HG02970 (cell line): ENCODE measurements at regions not wholly inside any gene's neighbourhood (a gene's known extent, or its start where the extent isn't known, plus 50 kb on each side); places are given as distances from the start of the nearest gene placed in this dataset.
"Not testable (repeated sequence)": the region's sequence is repeated elsewhere in the genome, so short reads cannot be mapped to it uniquely, and the experiment has no call there.

Experiments used
- ATAC-seq: cut with Tn5 transposase; IDR thresholded peaks from one replicate; pipeline ENCODE4 v1.9.1; 2021; ENCODE audit warnings: mild to moderate bottlenecking, moderate library complexity, moderate number of reproducible peaks; ENCODE audit not compliant: unreplicated experiment, low FRiP score

DNA sequence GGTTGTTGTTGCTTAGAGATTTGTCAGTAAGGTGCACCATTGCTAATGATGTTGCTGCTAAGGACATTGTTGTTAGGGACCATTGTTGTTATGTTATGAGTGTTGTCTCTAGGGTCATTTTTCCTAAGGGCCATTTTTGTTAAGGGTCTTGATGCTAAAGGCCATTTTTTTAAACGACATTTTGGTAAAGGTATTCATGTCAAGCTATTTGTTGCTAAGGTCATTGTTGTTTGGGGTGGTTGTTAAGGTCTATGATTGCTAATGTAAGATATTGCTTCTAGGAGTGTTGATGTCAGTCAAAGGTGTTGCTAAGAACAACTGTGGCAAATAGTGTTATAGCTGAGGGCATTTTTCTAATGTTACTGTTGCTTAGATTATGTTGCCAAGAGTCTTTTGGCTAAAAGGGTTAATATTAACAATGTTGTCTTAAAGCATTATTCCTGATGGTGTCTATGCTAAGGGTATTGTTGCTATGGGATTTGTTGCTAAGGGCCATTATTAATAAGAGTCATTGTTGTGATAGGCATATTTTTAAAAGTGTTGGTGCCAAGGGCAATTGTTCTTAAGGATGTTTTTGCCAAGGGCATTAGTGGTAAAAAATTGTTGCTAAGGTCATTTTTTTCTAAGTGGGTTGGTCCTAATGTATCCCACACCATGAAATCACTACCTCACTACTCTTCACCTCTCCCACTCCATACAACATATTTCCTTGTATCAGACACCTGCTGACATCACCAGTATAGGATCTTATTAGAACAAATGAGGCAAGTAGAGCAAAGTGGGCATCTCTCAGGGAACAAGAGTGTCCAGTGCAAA, 56.2 kb downstream of the SPATA31A6 start:
- not testable (repeated sequence) for ATAC-seq

DNA sequence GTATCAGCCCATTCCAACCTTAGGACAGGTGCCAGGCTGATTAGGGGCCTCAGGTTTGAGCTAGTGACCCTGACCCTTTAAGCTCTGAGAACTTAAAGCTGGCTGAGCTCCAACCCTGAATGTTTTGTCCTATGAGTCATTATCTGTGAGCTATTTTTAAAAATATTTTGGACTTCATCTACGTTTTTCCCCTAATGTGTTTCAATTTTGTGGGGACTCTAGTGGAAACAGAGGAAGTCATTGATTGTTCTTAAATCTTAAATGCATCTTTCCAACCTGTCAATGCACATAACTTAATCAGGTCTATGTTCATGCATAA, 56.8 kb downstream of the SPATA31A6 start:
- ATAC-seq, result not testable (repeated sequence)

DNA sequence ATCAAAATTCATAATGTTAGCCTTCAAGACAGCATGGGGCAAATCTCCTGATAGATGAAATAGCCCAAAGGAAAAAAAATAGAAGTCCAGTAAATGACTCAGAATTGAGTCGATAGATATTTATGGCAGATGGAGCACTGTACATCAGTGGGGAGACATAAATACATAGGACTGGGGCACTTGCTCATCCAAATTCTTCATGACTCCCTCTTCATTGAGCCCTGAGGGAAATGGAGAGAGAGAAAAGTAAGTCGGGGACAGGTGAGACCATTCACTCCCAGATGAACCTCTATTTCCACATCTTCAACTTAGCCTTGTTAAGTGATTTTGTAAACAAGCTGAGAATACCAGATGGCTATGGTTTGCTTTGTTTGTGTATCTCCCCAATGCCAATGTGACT, 59.8 kb downstream of the SPATA31A6 start:
- ATAC-seq, result not testable (repeated sequence)

DNA sequence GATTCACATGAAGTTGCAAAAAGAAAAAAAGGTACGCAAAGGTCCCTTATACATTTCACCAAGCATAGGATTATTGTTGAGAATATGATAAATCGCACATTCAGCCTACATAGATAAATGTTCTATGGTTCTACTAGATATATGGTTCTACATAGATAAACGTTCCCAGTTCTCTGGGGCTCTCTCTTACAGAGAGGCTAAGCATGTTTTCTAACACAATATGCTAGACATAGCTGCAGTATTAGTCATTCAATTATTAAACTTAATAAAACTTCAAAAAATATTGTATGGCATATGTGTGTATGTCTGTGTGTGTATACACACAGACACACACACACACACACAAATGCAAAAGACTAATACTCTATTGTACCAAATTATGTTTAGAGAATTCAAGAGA, 60.4 kb downstream of the SPATA31A6 start:
- ATAC-seq, result not testable (repeated sequence)

DNA sequence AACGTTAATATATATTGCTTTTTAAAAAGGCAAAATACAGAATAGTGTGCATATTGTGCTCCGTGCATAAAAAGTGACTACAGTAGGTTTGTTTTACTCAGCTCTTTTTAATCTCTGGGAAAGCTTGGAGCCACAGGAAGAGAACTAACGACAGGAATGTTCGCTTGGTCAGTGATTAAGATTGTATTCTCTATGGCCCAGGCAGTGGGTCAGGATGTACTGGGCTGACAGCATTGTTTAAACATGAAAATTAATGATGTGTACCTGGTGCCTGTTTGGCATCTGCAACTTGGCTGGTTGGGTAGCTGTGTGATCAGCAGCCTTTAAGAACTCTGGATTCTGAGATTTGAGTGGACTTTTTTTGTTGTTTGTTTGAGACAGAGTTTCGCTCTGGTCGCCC, 85.3 kb downstream of the SPATA31A6 start:
- ATAC-seq, result not testable (repeated sequence)

DNA sequence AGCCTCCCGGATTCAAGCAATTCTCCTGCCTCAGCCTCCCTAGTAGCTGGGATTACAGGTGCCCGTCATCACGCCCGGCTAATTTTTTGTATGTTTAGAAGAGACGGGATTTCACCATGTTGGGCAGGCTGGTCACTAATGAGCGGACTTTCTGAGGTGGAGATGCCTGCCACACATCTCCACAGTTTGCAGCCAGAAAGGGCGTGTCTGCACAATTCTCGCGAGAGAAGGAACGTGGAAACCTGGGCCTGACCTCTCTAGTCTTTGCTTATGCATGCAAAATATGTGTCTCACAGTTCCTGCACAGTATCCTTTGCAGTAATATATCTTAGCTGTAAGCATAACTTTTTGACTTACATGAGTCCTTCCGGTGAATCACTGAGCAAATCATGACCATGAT, 85.7 kb downstream of the SPATA31A6 start:
- ATAC-seq, result not testable (repeated sequence)

DNA sequence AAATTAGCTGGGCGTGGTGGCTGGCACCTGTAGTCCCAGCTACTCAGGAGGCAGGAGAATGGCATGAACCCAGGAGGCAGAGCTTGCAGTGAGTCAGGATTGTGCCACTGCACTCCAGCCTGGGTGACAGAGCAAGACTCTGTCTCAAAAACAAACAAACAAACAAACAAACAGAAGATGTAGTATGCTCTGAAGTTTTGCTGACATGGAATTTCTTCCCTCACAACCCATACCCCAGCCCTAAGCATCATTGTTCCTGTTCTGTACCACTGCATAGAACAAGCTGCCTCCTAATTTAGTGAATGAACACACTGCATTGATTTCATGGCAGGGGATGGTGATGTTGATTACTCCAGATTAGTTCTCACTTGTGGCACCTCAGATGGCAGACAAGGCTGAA, 89.7 kb downstream of the SPATA31A6 start:
- ATAC-seq, result not testable (repeated sequence)

DNA sequence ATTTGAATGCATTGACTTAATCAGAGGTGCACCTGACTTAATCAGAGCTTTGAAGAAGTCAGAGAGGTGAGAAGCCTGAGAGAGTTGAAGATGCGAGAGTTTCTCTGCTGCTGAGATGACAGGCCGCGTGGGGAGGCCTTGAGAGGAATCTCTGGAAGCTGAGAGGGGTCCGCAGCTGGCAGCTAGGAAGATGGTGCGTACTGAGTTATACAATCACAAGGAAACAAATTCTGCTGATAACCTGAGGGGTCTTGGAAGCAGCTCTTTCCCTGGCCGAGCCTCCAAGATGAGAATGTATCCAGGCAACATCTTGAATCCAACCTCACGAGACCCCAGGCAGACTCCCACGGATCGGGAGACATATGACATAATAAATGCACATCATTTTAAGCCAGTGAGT, 91.7 kb downstream of the SPATA31A6 start:
- no peak for ATAC-seq

DNA sequence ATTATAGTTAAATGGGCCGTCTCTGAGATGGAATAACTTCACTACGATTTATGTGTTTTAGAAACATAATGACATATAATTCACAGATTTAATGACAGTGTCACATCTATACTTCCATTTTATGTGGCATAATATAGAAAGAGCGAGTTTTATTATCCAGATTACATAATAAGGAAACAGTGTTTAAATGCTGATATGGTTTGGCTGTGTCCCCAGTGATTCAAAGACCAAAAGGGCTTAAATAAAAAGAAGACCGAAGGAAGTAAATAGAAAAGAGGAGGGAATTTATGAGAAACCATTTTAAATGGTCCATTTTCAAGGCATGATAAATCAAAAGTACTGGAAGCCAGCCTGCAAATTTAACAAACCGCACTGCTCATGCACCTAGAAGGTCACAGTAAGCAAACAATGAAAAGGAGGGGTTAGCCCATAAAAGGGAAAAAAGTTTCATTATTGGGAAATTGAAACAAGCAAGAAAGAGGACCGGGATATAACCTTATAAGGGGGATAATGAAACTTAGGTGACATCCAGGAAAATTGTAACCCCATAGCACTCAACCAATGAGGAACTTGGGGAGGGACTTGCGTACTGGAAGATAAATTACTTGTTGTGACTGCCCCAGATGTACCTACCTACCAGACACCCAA, 99.2 kb downstream of the SPATA31A6 start:
- ATAC-seq, result not testable (repeated sequence)

DNA sequence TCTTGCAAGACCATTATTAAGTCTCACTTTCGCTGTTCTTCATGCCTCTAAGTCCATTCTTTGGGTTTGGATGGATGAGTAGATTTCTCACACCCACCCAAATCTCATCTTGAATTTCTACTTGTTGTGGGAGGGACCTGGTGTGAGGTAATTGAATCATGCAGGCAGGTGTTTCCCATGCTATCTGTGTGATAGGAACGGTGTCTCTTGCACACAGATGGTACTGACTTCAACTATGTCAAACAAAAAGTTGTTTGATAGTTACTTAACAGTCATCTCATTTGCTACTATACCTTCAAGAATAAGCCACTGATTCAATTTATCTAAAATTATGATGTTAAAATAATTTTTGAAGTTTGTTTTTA, 99.7 kb downstream of the SPATA31A6 start:
- ATAC-seq, result not testable (repeated sequence)

DNA sequence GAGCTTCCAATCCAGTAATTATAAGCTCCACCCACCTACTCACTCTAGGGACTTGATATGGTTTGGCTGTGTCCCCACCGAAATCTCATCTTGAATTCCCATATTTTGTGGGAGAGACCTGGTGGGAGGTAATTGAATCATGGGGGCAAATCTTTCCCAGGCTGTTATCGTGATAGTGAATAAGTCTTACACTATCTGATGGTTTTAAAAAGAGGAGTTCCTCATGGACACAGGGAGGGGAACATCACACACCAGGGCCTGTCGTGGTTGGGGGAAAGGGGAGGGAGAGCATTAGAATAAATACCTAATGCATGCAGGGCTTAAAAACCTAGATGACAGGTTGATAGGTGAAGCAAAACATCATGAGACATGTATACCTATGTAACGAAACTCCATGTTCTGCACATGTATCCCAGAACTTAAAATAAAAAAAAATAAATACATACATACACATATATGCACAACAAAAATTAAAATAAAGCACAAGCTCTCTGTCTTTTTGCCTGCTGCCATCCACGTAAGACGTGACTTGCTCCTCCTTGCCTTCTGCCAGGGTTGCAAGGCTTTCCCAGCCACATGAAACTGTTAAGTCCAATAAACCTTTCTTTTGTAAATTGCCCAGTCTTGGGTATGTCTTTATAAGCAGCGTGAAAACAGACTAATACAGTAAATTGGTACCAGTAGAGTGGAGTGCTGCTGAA, 102.8 kb downstream of the SPATA31A6 start:
- not testable (repeated sequence) for ATAC-seq

DNA sequence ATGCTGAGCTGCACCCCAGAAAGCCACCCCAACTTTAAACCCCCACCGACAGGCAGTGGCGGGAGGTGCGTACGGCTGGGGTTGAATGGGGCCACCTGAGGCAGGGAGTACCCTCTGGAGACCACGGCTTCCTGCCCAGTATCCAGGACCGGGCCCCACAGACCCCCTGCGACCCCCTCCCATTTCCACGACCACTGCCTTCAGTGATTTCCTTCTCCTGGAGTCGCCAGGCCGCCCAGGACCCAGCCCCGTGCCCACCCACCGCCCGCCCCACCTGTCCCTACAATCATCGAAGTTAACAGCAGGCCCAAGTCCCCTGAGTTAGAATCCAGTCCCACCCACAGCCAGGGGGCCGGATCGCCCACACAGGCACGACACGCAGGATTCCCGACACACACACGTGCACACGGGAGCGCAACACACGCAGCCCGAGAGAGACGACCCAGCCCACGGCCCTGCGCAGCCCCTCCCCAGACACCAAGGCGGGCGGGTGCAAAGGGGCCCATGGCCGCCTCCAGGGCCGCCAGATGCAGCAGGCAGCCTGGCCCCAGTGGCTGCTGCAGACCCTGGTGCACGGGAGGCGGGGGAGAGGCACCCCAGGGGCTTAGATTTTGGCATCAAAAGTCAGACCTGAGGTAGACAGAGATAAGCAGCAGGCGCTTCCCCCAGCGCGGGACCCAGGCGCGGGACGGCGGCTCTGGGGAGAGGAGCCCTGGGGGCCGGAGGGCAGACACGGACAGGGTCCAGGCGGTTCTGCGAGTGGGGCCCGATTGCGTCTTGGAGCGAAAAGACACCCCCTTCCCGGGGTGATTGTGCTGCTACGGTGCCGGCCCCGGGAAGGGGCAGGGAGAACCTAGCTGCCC, 104.8 kb downstream of the SPATA31A6 start:
- ATAC-seq, result not testable (repeated sequence)

DNA sequence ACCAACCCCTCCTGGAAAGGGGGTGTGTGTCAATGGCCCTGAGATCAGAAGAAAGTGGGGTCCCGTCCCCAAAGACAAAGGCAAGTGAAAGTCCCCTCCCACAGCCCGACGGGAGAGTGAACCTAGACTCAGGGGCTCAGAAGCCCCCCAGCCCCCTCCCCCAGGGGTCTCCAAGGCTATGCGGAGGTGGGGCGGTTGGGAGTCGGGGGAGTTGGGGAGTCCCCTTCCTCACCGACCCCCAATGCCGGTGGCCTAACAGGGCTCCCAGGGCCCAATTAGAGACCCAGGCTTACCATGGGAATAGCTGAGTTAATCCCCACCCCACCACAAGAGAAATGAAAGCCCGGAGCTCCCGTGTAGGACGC, 105.4 kb downstream of the SPATA31A6 start:
- ATAC-seq, result not testable (repeated sequence)

DNA sequence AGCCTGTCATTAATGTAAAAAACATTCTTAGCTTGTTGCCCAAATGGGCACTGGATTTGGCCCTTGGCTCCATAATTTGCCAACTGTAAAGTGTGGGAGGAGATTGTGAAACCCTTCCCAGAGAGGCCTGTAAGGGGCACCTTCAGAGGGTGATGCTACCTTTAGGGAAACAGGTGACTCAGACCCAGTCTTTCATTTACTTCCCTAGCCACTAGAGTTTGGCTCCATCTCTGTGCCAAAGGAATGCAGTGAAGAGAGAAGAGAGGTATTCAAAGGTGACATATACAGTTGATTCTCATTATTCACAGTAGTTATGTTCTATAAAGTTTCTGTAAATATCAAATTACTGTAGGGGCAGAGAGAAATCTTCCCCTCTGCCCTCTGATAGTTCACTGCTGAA, 116.7 kb downstream of the SPATA31A6 start:
- ATAC-seq, result not testable (repeated sequence)

DNA sequence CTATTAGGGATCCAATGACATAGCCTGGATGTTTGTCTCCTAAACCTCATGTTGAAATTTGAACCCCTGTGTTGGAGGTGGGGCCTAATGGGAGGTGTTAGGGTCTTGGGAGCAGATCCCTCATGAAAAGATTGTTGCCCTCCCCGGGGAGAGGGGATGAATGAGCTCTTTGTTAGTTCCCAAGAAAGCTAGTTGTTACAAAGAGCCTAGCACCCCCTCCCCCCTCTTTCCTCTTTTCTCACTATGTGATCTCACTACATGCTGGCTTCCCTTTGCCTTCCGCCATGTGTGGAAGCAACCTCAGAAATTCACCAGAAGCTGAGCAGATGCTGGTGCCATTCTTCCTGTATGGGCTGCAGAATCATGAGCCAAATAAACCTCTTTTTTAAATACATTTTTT, 123.2 kb downstream of the SPATA31A6 start:
- ATAC-seq, result not testable (repeated sequence)

DNA sequence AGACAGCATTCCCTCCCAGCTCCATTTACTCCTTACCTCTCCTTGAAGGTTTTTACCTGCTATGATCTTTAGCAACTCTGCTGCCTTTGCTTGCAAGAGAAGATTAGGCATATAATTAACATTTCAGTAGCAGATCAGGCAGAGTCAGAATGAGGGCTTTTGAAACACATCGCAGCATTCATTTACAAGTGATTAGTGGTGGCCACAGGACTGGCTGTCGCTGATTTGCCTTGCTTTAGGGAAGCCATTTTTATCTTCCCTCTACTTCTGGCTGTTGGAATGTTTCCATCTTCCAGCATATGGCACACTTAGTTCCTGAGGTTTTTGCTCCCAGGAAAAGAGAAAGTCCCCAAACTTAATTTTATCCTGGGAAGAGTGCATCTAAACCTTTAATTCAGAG, 124.0 kb downstream of the SPATA31A6 start:
- not testable (repeated sequence) for ATAC-seq

DNA sequence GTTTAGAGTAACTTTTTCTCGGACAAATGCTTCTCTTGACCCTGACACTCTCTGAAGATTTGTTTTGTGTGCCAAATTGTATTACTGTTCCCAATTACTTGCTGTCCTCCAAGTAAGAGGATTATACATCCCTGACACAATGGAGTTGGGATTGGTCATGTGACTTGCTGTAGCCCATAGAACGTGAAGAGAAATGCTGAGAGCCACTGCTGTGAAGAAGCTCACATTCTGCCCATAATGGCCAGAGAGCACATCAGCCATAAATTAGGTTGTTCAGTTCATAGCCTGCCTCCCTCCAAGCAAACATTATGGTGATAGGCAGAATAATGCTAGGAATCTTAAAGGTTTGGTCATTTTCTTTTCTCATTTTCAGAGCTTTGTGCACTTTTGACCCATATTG, 127.5 kb downstream of the SPATA31A6 start:
- ATAC-seq, result not testable (repeated sequence)

DNA sequence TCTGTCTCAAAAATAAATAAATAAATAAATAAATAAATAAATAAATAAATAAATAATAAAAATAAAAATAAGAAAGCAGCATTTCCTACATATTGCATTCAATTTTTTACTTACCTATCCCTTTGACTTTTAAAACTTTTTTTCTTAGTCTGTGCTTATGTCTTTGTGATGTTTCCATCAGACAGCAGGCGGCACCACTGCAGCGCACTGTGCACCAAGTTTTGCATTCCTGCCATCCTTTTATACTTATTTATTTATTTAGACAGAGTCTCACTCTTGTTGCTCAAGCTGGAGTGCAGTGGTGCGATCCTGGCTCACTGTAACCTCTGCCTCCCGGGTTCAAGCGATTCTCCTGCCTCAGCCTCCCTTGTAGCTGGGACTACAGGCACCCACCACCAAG, 132.6 kb downstream of the SPATA31A6 start:
- ATAC-seq, result not testable (repeated sequence)

DNA sequence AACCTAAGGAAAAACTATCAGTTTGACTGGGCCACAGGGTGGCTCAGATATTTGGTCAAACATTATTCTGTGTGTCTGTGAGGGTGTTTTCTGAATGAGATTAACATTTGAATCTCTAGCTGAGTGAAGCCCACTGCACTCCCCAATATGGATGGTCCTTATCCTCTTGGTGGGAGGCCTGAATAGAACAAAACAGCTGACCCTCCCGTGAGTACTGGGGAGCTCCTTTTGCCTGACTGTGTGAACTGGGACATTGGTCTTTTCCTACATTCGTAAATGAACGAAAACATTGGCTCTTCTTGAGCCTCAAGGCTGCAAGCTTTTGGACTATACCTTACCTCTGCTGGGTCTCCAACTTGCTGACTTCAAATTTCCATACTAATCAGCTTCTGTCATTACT, 134.2 kb downstream of the SPATA31A6 start:
- not testable (repeated sequence) for ATAC-seq

DNA sequence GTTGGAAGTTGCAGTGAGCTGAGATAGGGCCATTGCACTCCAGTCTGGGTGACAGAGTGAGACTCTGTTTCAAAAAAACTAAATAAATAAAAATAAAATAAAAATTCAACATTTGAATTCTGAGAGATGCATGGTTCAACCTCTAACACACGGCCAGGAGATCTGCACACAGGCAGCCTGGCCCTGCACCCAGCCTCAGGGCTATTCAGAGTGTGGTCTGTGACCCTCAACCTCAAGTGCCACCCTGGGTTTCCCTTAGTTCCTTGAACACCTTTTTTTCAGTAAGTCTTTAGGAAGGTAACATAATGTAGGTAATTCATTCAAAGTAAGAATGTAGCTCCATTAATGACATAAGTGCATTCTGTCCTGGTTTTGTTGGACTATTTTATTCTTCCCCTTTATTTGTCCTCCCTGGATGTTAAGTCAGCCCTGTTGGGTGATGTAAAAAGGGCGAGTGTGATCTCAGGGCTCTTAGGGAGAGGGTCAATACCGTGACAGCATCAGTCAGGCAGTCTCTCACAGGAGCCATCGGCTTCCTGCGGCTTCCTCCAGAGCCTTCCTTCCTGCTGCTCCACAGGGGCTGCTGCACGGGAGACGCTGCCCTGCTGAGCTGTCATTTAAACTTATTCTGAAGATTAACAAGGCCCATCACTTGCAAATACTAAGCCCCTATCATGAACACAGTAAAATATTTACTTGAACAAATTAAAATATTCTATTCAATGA, 139.8 kb downstream of the SPATA31A6 start:
- not testable (repeated sequence) for ATAC-seq
